ENCODE measurements at regions not wholly inside any gene's neighbourhood (a gene's known extent, or its start where the extent isn't known, plus 50 kb on each side); places are given as distances from the start of the nearest gene placed in this dataset.

- no peak for TF ChIP-seq POLR2AphosphoS5 (IDR thresholded peaks at IDR 0.05)
- no peak for TF ChIP-seq CTCF (IDR thresholded peaks at IDR 0.05)
These were observed 915.1 kb downstream of the SLITRK5 start for GRCh38 chr13:88586263-88586662.

All from prostate gland (tissue), 2 donors.